ENCODE measurements at regions not wholly inside any gene's neighbourhood (a gene's known extent, or its start where the extent isn't known, plus 50 kb on each side); places are given as distances from the start of the nearest gene placed in this dataset.

DNA sequence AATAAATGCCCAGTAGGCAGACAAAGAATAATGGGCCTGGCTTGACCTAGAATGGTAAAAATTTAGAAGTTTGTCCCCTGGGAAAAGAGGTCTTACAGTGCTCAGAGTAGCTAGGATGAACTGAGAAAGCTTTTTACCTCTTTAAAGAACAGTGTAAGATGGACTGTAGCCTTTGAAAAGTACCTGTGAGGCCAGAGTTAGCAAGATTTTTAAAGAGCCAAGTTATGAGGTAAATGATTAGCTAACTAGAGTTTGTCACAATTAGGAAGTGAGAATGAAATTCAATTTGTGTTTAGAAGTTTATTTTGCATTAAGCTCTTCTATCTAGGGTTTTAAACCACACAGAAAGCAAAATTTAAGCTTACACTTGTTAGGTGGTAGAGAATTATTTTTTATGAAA is 480.9 kb downstream of the ZIC1 start:
- Histone ChIP-seq H2BK15ac (ENCODE audit: low read depth, low read length) (no peak overlapping the region), H2AFZ (replicated peaks; ENCODE audit: low read length, poor library complexity) (no peak overlapping the region), H3K4ac (ENCODE audit: low read depth, low read length) (no peak overlapping the region), H2BK120ac (ENCODE audit: low read depth, low read length) (no peak overlapping the region), H3K9me1 (ENCODE audit: insufficient read depth, low read length) (no peaks in the 10 kb centered on the region), H4K91ac (ENCODE audit: insufficient read depth, low read depth, low read length) (no peak overlapping the region), H3K4me3 (ENCODE audit: insufficient read depth, low read depth, low read length) (no peak overlapping the region), H2AK9ac (replicated peaks; ENCODE audit: low read depth, low read length, poor library complexity) (no peak overlapping the region), H3K4me1 (ENCODE audit: control insufficient read depth, insufficient read depth, low read length) (no peaks in the 10 kb centered on the region), H4K8ac (ENCODE audit: low read depth in 2 of 2, low read length in 2 of 2) (no peak overlapping the region), H2AK5ac (ENCODE audit: low read depth, low read length) (no peak overlapping the region), H3K36me3 (ENCODE audit: control insufficient read depth, insufficient read depth, low read length) (no peaks in the 10 kb centered on the region), H3K4me2 (ENCODE audit: low read depth, low read length) (no peak overlapping the region), H3K9ac (ENCODE audit: low read depth, low read length) (no peak overlapping the region), H3K14ac (replicated peaks; ENCODE audit: low read depth, low read length) (no peak overlapping the region), H3K56ac (ENCODE audit: extremely low read depth, insufficient read depth, low read length) (no peak overlapping the region), H2BK5ac (ENCODE audit: low read depth, low read length, poor library complexity, severe bottlenecking) (no peak overlapping the region), H4K5ac (ENCODE audit: low read depth, low read length) (no peak overlapping the region), H3K27ac (ENCODE audit: insufficient read depth, low read length) (no peak overlapping the region), H3K18ac (ENCODE audit: low read depth, low read length) (no peak overlapping the region), H2BK20ac (ENCODE audit: low read depth, low read length) (no peak overlapping the region), H3K27me3 (ENCODE audit: control insufficient read depth, insufficient read depth, low read length) (no peaks in the 10 kb centered on the region), H3K79me1 (ENCODE audit: low read depth in 1 of 2, low read length in 2 of 2) (no peaks in the 10 kb centered on the region), H4K20me1 (ENCODE audit: insufficient read depth, low read length) (no peaks in the 10 kb centered on the region), H3K23ac (ENCODE audit: low read depth, low read length) (no peak overlapping the region), H3K9me3 (ENCODE audit: control insufficient read depth, insufficient read depth, low read length) (no peaks in the 10 kb centered on the region)
- ATAC-seq (ENCODE audit: low read depth) (no peak), DNase-seq (no peak)
- intact Hi-C loops (cut with micrococcal nuclease) (no loop called here), dilution Hi-C loops (cut with HindIII; ENCODE audit: low sequenced_read_pairs, unreplicated experiment) (no loop called here), in situ Hi-C loops (cut with MboI; ENCODE audit: low sequenced_read_pairs) (no loop called here)
- TF ChIP-seq MAZ (IDR thresholded peaks at IDR 0.05; ENCODE audit: borderline replicate concordance, low read depth, low read length) (no peak), ELK1 (IDR thresholded peaks at IDR 0.05; ENCODE audit: borderline replicate concordance, low read depth, low read length) (no peak)
- POLR2A ChIA-PET (ENCODE audit: unreplicated experiment): no interaction called here
- no TSS peak for BruUV-seq (replicated peaks)
- CTCF ChIA-PET: no interaction called here

Measured in IMR-90 (cell line).